ENCODE measurements at regions not wholly inside any gene's neighbourhood (a gene's known extent, or its start where the extent isn't known, plus 50 kb on each side); places are given as distances from the start of the nearest gene placed in this dataset.
"Not testable (repeated sequence)": the region's sequence is repeated elsewhere in the genome, so short reads cannot be mapped to it uniquely, and the experiment has no call there.

- no peak for DNase-seq (ENCODE audit: extremely low read depth in 1 of 11, low read depth in 9 of 11, low spot score in 4 of 11)
Measured at GRCh38 chr2:209097168-209097567, 326.7 kb upstream of the MAP2 start.

GRCh38 chr2:209102319-209102718 lies 321.5 kb upstream of the MAP2 start:
- no peak for DNase-seq (ENCODE audit: extremely low read depth in 1 of 11, low read depth in 9 of 11, low spot score in 4 of 11)

GRCh38 chr2:209113026-209113425 lies 310.8 kb upstream of the MAP2 start:
- DNase-seq (ENCODE audit: extremely low read depth in 1 of 11, low read depth in 9 of 11, low spot score in 4 of 11): no peak

- no peak for DNase-seq (ENCODE audit: extremely low read depth in 1 of 11, low read depth in 9 of 11, low spot score in 4 of 11)
Measured at GRCh38 chr2:209114588-209115240, 309.1 kb upstream of the MAP2 start.

GRCh38 chr2:209121691-209122090 lies 302.2 kb upstream of the MAP2 start:
- no peak for DNase-seq (ENCODE audit: extremely low read depth in 1 of 11, low read depth in 9 of 11, low spot score in 4 of 11)

GRCh38 chr2:209125291-209125690 lies 298.6 kb upstream of the MAP2 start:
- no peak for DNase-seq (ENCODE audit: extremely low read depth in 1 of 11, low read depth in 9 of 11, low spot score in 4 of 11)

- DNase-seq (ENCODE audit: extremely low read depth in 1 of 11, low read depth in 9 of 11, low spot score in 4 of 11): no peak
Measured at GRCh38 chr2:209138079-209138478, 285.8 kb upstream of the MAP2 start.

- no peak for DNase-seq (ENCODE audit: extremely low read depth in 1 of 11, low read depth in 9 of 11, low spot score in 4 of 11)
Measured at GRCh38 chr2:209141142-209141541, 282.7 kb upstream of the MAP2 start.

- DNase-seq (ENCODE audit: extremely low read depth in 1 of 11, low read depth in 9 of 11, low spot score in 4 of 11): no peak
Measured at GRCh38 chr2:209141818-209142217, 282.0 kb upstream of the MAP2 start.

GRCh38 chr2:209145220-209145691 lies 278.6 kb upstream of the MAP2 start:
- DNase-seq (ENCODE audit: extremely low read depth in 1 of 11, low read depth in 9 of 11, low spot score in 4 of 11): not testable (repeated sequence)

- DNase-seq (ENCODE audit: extremely low read depth in 1 of 11, low read depth in 9 of 11, low spot score in 4 of 11): no peak
Measured at GRCh38 chr2:209145941-209146681, 277.7 kb upstream of the MAP2 start.

GRCh38 chr2:209146682-209147320 lies 277.0 kb upstream of the MAP2 start:
- DNase-seq (ENCODE audit: extremely low read depth in 1 of 11, low read depth in 9 of 11, low spot score in 4 of 11): no peak

GRCh38 chr2:209147981-209148380 lies 275.9 kb upstream of the MAP2 start:
- DNase-seq (ENCODE audit: extremely low read depth in 1 of 11, low read depth in 9 of 11, low spot score in 4 of 11): no peak

- DNase-seq (ENCODE audit: extremely low read depth in 1 of 11, low read depth in 9 of 11, low spot score in 4 of 11): no peak
Measured at GRCh38 chr2:209160800-209161588, 262.9 kb upstream of the MAP2 start.

- DNase-seq (ENCODE audit: extremely low read depth in 1 of 11, low read depth in 9 of 11, low spot score in 4 of 11): no peak
Measured at GRCh38 chr2:209162129-209162528, 261.7 kb upstream of the MAP2 start.

- no peak for DNase-seq (ENCODE audit: extremely low read depth in 1 of 11, low read depth in 9 of 11, low spot score in 4 of 11)
Measured at GRCh38 chr2:209181984-209182383, 241.9 kb upstream of the MAP2 start.

- not testable (repeated sequence) for DNase-seq (ENCODE audit: extremely low read depth in 1 of 11, low read depth in 9 of 11, low spot score in 4 of 11)
Measured at GRCh38 chr2:209186886-209187285, 237.0 kb upstream of the MAP2 start.

- DNase-seq (ENCODE audit: extremely low read depth in 1 of 11, low read depth in 9 of 11, low spot score in 4 of 11): no peak
Measured at GRCh38 chr2:209189893-209190292, 234.0 kb upstream of the MAP2 start.

- no peak for DNase-seq (ENCODE audit: extremely low read depth in 1 of 11, low read depth in 9 of 11, low spot score in 4 of 11)
Measured at GRCh38 chr2:209191139-209191538, 232.7 kb upstream of the MAP2 start.

All from renal cortex interstitium (tissue), 11 donors.